ENCODE measurements at regions not wholly inside any gene's neighbourhood (a gene's known extent, or its start where the extent isn't known, plus 50 kb on each side); places are given as distances from the start of the nearest gene placed in this dataset.

- no peak overlapping the region for H3K4me3 Mint-ChIP-seq
- no peak overlapping the region for H3K27ac Mint-ChIP-seq
- H3K36me3 Mint-ChIP-seq (ENCODE audit: low read depth): no peaks in the 10 kb centered on the region
- H3K9me3 Mint-ChIP-seq: peaks cover 34% of the 10 kb centered on the region
- H3K4me1 Mint-ChIP-seq (ENCODE audit: low read depth): no peaks in the 10 kb centered on the region
- H3K27me3 Mint-ChIP-seq (ENCODE audit: insufficient read depth): peaks cover 4% of the 10 kb centered on the region; the same call in 1 of the 2 replicates
- TF ChIP-seq, protein P1, sequence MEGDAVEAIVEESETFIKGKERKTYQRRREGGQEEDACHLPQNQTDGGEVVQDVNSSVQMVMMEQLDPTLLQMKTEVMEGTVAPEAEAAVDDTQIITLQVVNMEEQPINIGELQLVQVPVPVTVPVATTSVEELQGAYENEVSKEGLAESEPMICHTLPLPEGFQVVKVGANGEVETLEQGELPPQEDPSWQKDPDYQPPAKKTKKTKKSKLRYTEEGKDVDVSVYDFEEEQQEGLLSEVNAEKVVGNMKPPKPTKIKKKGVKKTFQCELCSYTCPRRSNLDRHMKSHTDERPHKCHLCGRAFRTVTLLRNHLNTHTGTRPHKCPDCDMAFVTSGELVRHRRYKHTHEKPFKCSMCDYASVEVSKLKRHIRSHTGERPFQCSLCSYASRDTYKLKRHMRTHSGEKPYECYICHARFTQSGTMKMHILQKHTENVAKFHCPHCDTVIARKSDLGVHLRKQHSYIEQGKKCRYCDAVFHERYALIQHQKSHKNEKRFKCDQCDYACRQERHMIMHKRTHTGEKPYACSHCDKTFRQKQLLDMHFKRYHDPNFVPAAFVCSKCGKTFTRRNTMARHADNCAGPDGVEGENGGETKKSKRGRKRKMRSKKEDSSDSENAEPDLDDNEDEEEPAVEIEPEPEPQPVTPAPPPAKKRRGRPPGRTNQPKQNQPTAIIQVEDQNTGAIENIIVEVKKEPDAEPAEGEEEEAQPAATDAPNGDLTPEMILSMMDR (IDR thresholded peaks at IDR 0.05): no peak
- no peak for DNase-seq
Measured at GRCh38 chr14:96989306-96989705, 192.1 kb downstream of the VRK1 start.

DNA sequence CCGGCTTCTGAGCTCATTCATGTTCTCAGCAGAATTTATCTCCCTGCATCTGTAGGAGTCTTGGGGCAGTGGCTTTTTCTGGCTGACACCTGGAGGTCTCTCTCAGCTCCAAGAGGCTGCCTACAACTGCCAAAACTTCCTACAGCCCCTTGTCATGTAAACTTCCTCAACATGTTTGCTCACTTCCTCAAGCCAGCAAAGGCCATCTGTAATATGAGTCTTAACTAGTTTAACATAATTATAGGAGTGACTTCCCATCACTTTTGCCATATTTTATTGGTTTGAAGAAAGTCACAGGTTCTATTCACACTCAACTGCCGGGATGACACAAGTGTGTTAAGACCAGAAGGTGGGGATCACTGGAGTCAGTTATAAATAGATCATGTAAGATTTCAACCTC lies 194.0 kb downstream of the VRK1 start:
- no peak overlapping the region for H3K4me3 Mint-ChIP-seq
- H3K9me3 Mint-ChIP-seq: peaks cover 40% of the 10 kb centered on the region
- TF ChIP-seq, protein P1 (IDR thresholded peaks at IDR 0.05): no peak
- H3K27ac Mint-ChIP-seq: no peak overlapping the region
- no peaks in the 10 kb centered on the region for H3K4me1 Mint-ChIP-seq (ENCODE audit: low read depth)
- 0 out of 2 replicates have a peak, but pooled peaks cover 5% of the 10 kb centered on the region for H3K36me3 Mint-ChIP-seq (ENCODE audit: low read depth)
- no peak for DNase-seq
- peaks cover 4% of the 10 kb centered on the region; the same call in 1 of the 2 replicates for H3K27me3 Mint-ChIP-seq (ENCODE audit: insufficient read depth)

GRCh38 chr14:96994999-96995398 lies 197.8 kb downstream of the VRK1 start:
- H3K27me3 Mint-ChIP-seq (ENCODE audit: insufficient read depth): peaks cover 4% of the 10 kb centered on the region; the same call in 1 of the 2 replicates
- no peak overlapping the region for H3K4me3 Mint-ChIP-seq
- no peak for DNase-seq
- peaks cover 49% of the 10 kb centered on the region for H3K9me3 Mint-ChIP-seq
- TF ChIP-seq, protein P1 (IDR thresholded peaks at IDR 0.05): no peak
- H3K4me1 Mint-ChIP-seq (ENCODE audit: low read depth): no peaks in the 10 kb centered on the region
- no peak overlapping the region for H3K27ac Mint-ChIP-seq
- 0 out of 2 replicates have a peak, but pooled peaks cover 5% of the 10 kb centered on the region for H3K36me3 Mint-ChIP-seq (ENCODE audit: low read depth)

DNA sequence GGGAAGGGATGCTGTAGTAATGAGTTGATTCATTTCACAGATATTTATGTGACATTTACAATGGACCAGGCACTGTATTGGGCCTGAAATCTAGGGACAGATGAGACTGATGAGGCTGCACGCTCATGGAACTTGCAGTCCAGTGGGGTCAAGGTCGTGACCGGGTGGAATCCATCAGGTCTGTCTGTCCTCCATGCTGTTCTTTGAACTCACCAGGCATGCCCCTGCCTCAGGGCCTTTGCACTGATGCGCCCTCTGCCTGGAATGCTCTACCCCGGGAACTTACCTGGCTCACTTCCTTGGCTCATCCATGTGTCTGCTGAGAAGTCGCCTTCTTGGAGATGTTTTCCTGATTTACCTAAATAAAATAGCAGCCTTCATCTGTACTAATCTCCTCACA lies 200.1 kb downstream of the VRK1 start:
- H3K9me3 Mint-ChIP-seq: peaks cover 44% of the 10 kb centered on the region
- TF ChIP-seq, protein P1 (IDR thresholded peaks at IDR 0.05): no peak
- no peak overlapping the region for H3K27ac Mint-ChIP-seq
- peaks cover 5% of the 10 kb centered on the region; the same call in 1 of the 2 replicates for H3K36me3 Mint-ChIP-seq (ENCODE audit: low read depth)
- H3K27me3 Mint-ChIP-seq (ENCODE audit: insufficient read depth): peaks cover 4% of the 10 kb centered on the region
- DNase-seq: no peak
- H3K4me3 Mint-ChIP-seq: no peak overlapping the region
- no peaks in the 10 kb centered on the region for H3K4me1 Mint-ChIP-seq (ENCODE audit: low read depth)

GRCh38 chr14:96997996-96998395 lies 200.8 kb downstream of the VRK1 start:
- H3K9me3 Mint-ChIP-seq: peaks cover 46% of the 10 kb centered on the region
- no peak overlapping the region for H3K27ac Mint-ChIP-seq
- TF ChIP-seq, protein P1 (IDR thresholded peaks at IDR 0.05): no peak
- DNase-seq: no peak
- peaks cover 9% of the 10 kb centered on the region; the same call in 1 of the 2 replicates for H3K36me3 Mint-ChIP-seq (ENCODE audit: low read depth)
- no peaks in the 10 kb centered on the region for H3K4me1 Mint-ChIP-seq (ENCODE audit: low read depth)
- no peak overlapping the region for H3K4me3 Mint-ChIP-seq
- H3K27me3 Mint-ChIP-seq (ENCODE audit: insufficient read depth): no peaks in the 10 kb centered on the region; the same call in none of the 2 replicates
